ENCODE measurements at regions not wholly inside any gene's neighbourhood (a gene's known extent, or its start where the extent isn't known, plus 50 kb on each side); places are given as distances from the start of the nearest gene placed in this dataset.

DNA sequence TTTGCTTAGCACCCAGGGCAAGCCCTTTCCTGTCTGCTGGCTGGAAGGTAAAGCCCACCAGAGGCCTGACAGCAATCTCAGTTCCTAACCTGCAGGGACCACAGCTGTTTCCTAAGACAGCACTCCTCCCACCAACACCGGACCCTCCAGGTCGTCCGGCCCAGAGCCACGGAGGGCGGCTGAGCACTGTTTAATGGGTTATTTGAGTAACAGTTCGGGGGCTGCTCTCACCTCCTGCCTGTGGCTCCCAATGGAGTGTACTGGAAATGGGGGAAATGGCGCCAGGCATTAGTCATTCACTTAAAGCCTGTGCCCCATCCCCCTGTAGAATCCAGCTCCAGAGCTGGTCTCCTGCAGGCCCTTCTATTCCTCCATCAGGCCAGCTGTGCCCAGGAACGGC lies 81.6 kb upstream of the ADRA2C start:
- Mint-ChIP-seq H3K4me1 (peaks cover 2% of the 10 kb centered on the region), H3K4me3 (no peak overlapping the region), H3K36me3 (no peaks in the 10 kb centered on the region), H3K27ac (no peak overlapping the region), H3K9me3 (peaks cover 3% of the 10 kb centered on the region), H3K27me3 (ENCODE audit: insufficient read depth, low read depth) (peaks cover 7% of the 10 kb centered on the region)
- Histone ChIP-seq H3F3A (ENCODE audit: low read depth) (no peaks in the 10 kb centered on the region), H3K27ac (no peak overlapping the region), H3K27me3 (no peaks in the 10 kb centered on the region), H3K79me2 (ENCODE audit: low read depth) (no peaks in the 10 kb centered on the region), H4K20me1 (ENCODE audit: low read depth) (no peaks in the 10 kb centered on the region), H3K4me1 (no peaks in the 10 kb centered on the region), H3K9me3 (ENCODE audit: low read depth) (no peaks in the 10 kb centered on the region), H3K9ac (no peak overlapping the region), H2AFZ (replicated peaks) (no peak overlapping the region), H3K4me2 (no peak overlapping the region), H3K36me3 (no peaks in the 10 kb centered on the region), H3K4me3 (no peak overlapping the region)
- DNase-seq (ENCODE audit: low spot score): no peak
- no peak for TF ChIP-seq EZH2phosphoT487 (IDR thresholded peaks at IDR 0.05)
- TF ChIP-seq, protein P1, sequence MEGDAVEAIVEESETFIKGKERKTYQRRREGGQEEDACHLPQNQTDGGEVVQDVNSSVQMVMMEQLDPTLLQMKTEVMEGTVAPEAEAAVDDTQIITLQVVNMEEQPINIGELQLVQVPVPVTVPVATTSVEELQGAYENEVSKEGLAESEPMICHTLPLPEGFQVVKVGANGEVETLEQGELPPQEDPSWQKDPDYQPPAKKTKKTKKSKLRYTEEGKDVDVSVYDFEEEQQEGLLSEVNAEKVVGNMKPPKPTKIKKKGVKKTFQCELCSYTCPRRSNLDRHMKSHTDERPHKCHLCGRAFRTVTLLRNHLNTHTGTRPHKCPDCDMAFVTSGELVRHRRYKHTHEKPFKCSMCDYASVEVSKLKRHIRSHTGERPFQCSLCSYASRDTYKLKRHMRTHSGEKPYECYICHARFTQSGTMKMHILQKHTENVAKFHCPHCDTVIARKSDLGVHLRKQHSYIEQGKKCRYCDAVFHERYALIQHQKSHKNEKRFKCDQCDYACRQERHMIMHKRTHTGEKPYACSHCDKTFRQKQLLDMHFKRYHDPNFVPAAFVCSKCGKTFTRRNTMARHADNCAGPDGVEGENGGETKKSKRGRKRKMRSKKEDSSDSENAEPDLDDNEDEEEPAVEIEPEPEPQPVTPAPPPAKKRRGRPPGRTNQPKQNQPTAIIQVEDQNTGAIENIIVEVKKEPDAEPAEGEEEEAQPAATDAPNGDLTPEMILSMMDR (IDR thresholded peaks at IDR 0.05): no peak
- TF ChIP-seq EZH2 (IDR thresholded peaks at IDR 0.05): no peak

DNA sequence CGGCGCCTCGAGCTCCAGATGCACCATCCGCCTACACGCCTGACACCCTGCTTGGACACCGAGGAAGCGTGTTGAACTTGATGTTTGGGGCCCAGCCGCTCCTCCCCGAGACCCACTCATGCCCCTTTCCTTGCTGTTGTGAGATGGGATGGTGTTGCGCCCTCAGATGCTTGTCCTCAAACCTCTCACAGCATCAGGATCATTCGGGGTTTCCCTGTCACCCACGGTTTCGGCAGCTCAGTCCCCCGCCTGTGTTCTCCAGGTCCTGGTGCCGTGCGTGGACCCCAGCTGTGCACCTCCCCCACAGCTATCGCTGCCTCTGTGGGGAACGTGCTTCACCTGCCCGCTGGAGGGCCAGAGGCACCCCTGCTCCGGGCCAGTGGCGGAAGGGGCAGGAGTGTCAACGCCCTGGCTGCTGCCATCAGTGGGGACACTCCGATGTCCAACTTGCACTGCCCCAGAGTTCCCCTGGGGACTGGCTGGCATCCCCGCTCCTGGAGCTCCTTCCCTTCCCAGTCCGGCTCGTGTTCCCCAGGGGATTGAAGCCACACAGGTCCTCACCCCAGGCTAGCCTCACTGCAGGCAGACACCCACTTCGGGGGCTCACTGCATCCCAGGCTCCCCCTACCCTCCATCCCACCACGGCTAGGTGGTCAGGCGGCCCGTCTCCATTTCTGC lies 82.3 kb upstream of the ADRA2C start:
- DNase-seq (ENCODE audit: low spot score): no peak

DNA sequence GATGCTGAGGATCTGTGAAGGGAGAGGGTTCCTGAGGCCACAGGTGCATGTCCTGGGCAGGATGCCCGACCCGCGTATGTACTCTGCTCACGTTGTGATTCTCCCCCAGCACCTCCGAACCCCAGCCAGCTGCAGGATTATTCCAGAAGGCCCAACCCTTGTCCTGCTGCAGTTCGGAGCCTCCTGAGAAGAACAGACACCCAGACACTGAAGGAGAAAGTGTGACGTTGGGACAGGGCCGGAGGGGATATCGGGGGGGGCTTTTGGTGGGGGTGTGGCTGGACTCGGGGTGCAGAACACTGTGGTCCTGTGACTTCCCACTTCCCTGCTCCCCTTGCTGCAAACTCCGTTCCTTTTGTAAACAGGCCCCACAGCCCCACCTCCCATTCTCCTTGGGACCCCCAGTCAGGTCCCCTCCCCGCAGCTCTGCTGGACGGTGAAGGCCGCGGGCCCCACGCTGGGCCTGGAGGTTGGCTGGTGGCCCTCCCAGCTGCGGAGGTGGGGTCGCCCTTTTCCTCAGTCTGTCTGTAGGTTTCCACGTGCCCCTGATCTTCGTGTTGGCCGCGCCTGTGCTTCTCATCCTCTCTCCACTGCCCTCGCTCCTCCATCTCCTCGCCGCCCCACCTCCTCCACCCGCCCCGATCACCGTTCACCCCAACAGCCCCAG lies 83.0 kb upstream of the ADRA2C start:
- TF ChIP-seq, protein P1 (IDR thresholded peaks at IDR 0.05): no peak
- no peak for TF ChIP-seq EZH2phosphoT487 (IDR thresholded peaks at IDR 0.05)
- TF ChIP-seq EZH2 (IDR thresholded peaks at IDR 0.05): no peak
- Mint-ChIP-seq H3K9me3 (peaks cover 3% of the 10 kb centered on the region), H3K27me3 (ENCODE audit: insufficient read depth, low read depth) (peaks cover 7% of the 10 kb centered on the region)

More for the DNA sequence above, 82.3 kb upstream of the ADRA2C start:
- TF ChIP-seq EZH2 (IDR thresholded peaks at IDR 0.05) (no peak), EZH2phosphoT487 (IDR thresholded peaks at IDR 0.05) (no peak)
- TF ChIP-seq, protein P1 (IDR thresholded peaks at IDR 0.05): no peak
- H3K4me1 ChIP-seq: no peaks in the 10 kb centered on the region
- Mint-ChIP-seq H3K27ac (no peak overlapping the region), H3K27me3 (ENCODE audit: insufficient read depth, low read depth) (peaks cover 7% of the 10 kb centered on the region), H3K9me3 (peaks cover 3% of the 10 kb centered on the region), H3K4me3 (no peak overlapping the region), H3K4me1 (peaks cover 2% of the 10 kb centered on the region), H3K36me3 (no peaks in the 10 kb centered on the region)
- H3K4me3 ChIP-seq: no peak overlapping the region
- no peaks in the 10 kb centered on the region for H3K79me2 ChIP-seq (ENCODE audit: low read depth)
- H3F3A ChIP-seq (ENCODE audit: low read depth): no peaks in the 10 kb centered on the region
- no peak overlapping the region for H3K9ac ChIP-seq
- no peaks in the 10 kb centered on the region for H3K36me3 ChIP-seq
- no peaks in the 10 kb centered on the region for H4K20me1 ChIP-seq (ENCODE audit: low read depth)
- no peak overlapping the region for H3K27ac ChIP-seq
- H3K9me3 ChIP-seq (ENCODE audit: low read depth): no peaks in the 10 kb centered on the region
- H3K27me3 ChIP-seq: no peaks in the 10 kb centered on the region
- no peak overlapping the region for H2AFZ ChIP-seq (replicated peaks)
- H3K4me2 ChIP-seq: no peak overlapping the region

More for the DNA sequence above, 83.0 kb upstream of the ADRA2C start:
- Histone ChIP-seq H3F3A (ENCODE audit: low read depth) (no peaks in the 10 kb centered on the region), H3K4me2 (no peak overlapping the region), H3K4me3 (no peak overlapping the region), H3K27me3 (no peaks in the 10 kb centered on the region), H2AFZ (replicated peaks) (no peak overlapping the region), H3K9me3 (ENCODE audit: low read depth) (no peaks in the 10 kb centered on the region), H3K36me3 (no peaks in the 10 kb centered on the region), H3K9ac (no peak overlapping the region), H3K4me1 (no peaks in the 10 kb centered on the region), H3K79me2 (ENCODE audit: low read depth) (no peaks in the 10 kb centered on the region), H3K27ac (no peak overlapping the region), H4K20me1 (ENCODE audit: low read depth) (no peaks in the 10 kb centered on the region)
- DNase-seq (ENCODE audit: low spot score): no peak
- no peak overlapping the region for H3K4me3 Mint-ChIP-seq
- H3K27ac Mint-ChIP-seq: no peak overlapping the region
- H3K36me3 Mint-ChIP-seq: no peaks in the 10 kb centered on the region
- peaks cover 2% of the 10 kb centered on the region for H3K4me1 Mint-ChIP-seq
